ENCODE measurements at regions not wholly inside any gene's neighbourhood (a gene's known extent, or its start where the extent isn't known, plus 50 kb on each side); places are given as distances from the start of the nearest gene placed in this dataset.

DNA sequence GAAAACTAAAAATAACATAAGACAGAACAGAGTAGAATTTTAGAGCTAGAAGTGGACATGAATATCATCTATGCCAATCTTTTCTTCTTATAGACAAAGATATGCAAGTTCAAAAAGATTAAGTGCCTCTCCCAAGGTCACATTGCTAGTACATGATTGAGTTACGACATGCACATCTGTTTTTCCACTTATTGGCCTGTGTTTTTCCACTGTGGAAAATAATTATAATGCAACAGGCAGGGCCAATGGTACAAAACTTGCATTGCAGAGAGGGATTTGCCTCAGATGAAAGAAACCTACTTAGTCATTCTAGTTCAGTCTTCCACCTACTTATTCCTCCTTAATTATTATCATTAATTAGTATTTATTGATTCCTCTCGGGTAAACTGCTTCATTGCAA is 407.8 kb upstream of the SGCD start:
- TF ChIP-seq POLR2A (conservative IDR thresholded peaks at IDR 0.05), result no peak
- no peak for TF ChIP-seq DNMT1 (IDR thresholded peaks at IDR 0.05)
- TF ChIP-seq KLF6 (CRISPR knock-in tag; IDR thresholded peaks at IDR 0.05; ENCODE audit: borderline replicate concordance), result no peak
- TF ChIP-seq SMARCA5 (IDR thresholded peaks at IDR 0.05), result no peak
- TF ChIP-seq, protein P1, sequence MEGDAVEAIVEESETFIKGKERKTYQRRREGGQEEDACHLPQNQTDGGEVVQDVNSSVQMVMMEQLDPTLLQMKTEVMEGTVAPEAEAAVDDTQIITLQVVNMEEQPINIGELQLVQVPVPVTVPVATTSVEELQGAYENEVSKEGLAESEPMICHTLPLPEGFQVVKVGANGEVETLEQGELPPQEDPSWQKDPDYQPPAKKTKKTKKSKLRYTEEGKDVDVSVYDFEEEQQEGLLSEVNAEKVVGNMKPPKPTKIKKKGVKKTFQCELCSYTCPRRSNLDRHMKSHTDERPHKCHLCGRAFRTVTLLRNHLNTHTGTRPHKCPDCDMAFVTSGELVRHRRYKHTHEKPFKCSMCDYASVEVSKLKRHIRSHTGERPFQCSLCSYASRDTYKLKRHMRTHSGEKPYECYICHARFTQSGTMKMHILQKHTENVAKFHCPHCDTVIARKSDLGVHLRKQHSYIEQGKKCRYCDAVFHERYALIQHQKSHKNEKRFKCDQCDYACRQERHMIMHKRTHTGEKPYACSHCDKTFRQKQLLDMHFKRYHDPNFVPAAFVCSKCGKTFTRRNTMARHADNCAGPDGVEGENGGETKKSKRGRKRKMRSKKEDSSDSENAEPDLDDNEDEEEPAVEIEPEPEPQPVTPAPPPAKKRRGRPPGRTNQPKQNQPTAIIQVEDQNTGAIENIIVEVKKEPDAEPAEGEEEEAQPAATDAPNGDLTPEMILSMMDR (IDR thresholded peaks at IDR 0.05 in 2 of 3, conservative IDR thresholded peaks at IDR 0.05 in 1 of 3; ENCODE audit: insufficient read depth in 2 of 3, low read depth in 1 of 3, low read length in 3 of 3), result no peak
